K562 (cell line): ENCODE measurements at regions not wholly inside any gene's neighbourhood (a gene's known extent, or its start where the extent isn't known, plus 50 kb on each side); places are given as distances from the start of the nearest gene placed in this dataset.

ENCODE experiments used
- ATAC-seq: fragments of 200-7000 bp; cut with Tn5 transposase; 3 replicates; pipeline ENCODE4 v1.9.1; 2020; ENCODE audit warnings: moderate library complexity
- BruUV-seq: library from RNA; stranded (reverse); fragments of 400-500 nt; replicated peaks from 2 replicates; lab custom pipeline; 2021; lab: Mats Ljungman, UMichigan
- CTCF ChIA-PET: fragments of 300-600 bp; formaldehyde crosslinking; extraction: SDS; loops from one replicate; lab custom pipeline; 2021; ENCODE audit warnings: low intra/inter-chr PET ratio; lab: Yijun Ruan, JAX
- POLR2A ChIA-PET: fragments of 300-600, 350-650 bp; sonication (Branson Sonifier 250); formaldehyde crosslinking; extraction: SDS; loops from one replicate; lab custom pipeline; 2021; ENCODE audit warnings: antibody characterized with exemption, inconsistent platforms; lab: Yijun Ruan, JAX
- DNase-seq, 4 experiments: peaks; one replicate each; pipeline versions ENCODE4 v3.0.0 to v3.0.0-alpha.2; 2011 to 2018; ENCODE audit warnings: low spot score in 3 of 4, mixed read lengths in 3 of 4; ENCODE audit errors: extremely low read depth in 1 of 4
- FAIRE-seq: peaks from 2 replicates; lab custom pipeline; 2011; peaks lifted over from hg19 to GRCh38; lab: Jason Lieb, UNC
- H2AFZ ChIP-seq: 2 replicates; pipeline ENCODE4 v1.6.0; 2011; ENCODE audit warnings: low read depth, low read length, control low read depth, inconsistent platforms
- H3K27ac ChIP-seq: fragments of 200-600 bp; 3 replicates; pipeline ENCODE4 v1.8.0; 2011; ENCODE audit warnings: low read depth, mild to moderate bottlenecking, control low read depth, inconsistent platforms, low read length, moderate library complexity, mixed read lengths; ENCODE audit errors: extremely low read depth
- H3K27me3 ChIP-seq, 2 experiments: fragments of 300-600 bp in 1 of 2; 2 replicates in 1 of 2; 3 replicates in 1 of 2; pipeline versions ENCODE4 v1.6.0 to v1.8.0; 2011; ENCODE audit warnings: inconsistent platforms in 2 of 2, low read length in 2 of 2, mild to moderate bottlenecking in 1 of 2, mixed read lengths in 1 of 2, moderate library complexity in 1 of 2; ENCODE audit not compliant: control insufficient read depth in 2 of 2, insufficient read depth in 2 of 2
- H3K36me3 ChIP-seq: fragments of 300-600 bp; 3 replicates; pipeline ENCODE4 v1.8.0; 2011; ENCODE audit warnings: mild to moderate bottlenecking, low read length, inconsistent platforms; ENCODE audit not compliant: control insufficient read depth, insufficient read depth
- H3K4me1 ChIP-seq, 2 experiments: fragments of 200-600 bp in 1 of 2; replicated peaks in 1 of 2; 2 replicates in 1 of 2; 3 replicates in 1 of 2; pipeline versions ENCODE4 v1.5.1 to v1.8.0; 2011; ENCODE audit warnings: inconsistent platforms in 2 of 2, low read length in 2 of 2, mild to moderate bottlenecking in 1 of 2, mixed read lengths in 1 of 2, moderate library complexity in 1 of 2; ENCODE audit not compliant: control insufficient read depth in 2 of 2, insufficient read depth in 2 of 2
- H3K4me2 ChIP-seq: 2 replicates; pipeline ENCODE4 v1.6.1; 2011; ENCODE audit warnings: low read length, control low read depth, inconsistent platforms, mixed read lengths; ENCODE audit not compliant: insufficient read depth
- H3K4me3 ChIP-seq: fragments of 200-600 bp; sonication (generic), shearing (Covaris generic); 2 replicates; pipeline ENCODE4 v1.5.1; 2016; ENCODE audit warnings: control low read depth, inconsistent platforms
- H3K79me2 ChIP-seq: fragments of 200-600 bp; 3 replicates; pipeline ENCODE4 v1.8.0; 2011; ENCODE audit warnings: low read length, inconsistent platforms; ENCODE audit not compliant: control insufficient read depth, insufficient read depth
- H3K9ac ChIP-seq, 2 experiments: 2 replicates each; pipeline versions ENCODE4 v1.6.0 to v1.6.1; 2011; ENCODE audit warnings: low read depth in 2 of 2, low read length in 2 of 2, control low read depth in 1 of 2, inconsistent platforms in 1 of 2, mild to moderate bottlenecking in 1 of 2, mixed read lengths in 1 of 2; ENCODE audit not compliant: insufficient read depth in 1 of 2
- H3K9me1 ChIP-seq: one replicate; pipeline ENCODE4 v1.6.0; 2011; ENCODE audit warnings: inconsistent platforms, mild to moderate bottlenecking, low read length, moderate library complexity; ENCODE audit not compliant: control insufficient read depth, insufficient read depth
- H3K9me3 ChIP-seq: replicated peaks from 2 replicates; pipeline ENCODE4 v1.5.1; 2011; ENCODE audit warnings: low read depth, low read length, inconsistent platforms; ENCODE audit not compliant: control insufficient read depth, insufficient read depth
- H4K20me1 ChIP-seq: replicated peaks from 2 replicates; pipeline ENCODE4 v1.6.1; 2011; ENCODE audit warnings: low read length, inconsistent platforms, mixed read lengths; ENCODE audit not compliant: control insufficient read depth, insufficient read depth
- ADNP ChIP-seq: fragments of 200-800 bp; sonication (Bioruptor generic); IDR thresholded peaks from 2 replicates; pipeline ENCODE4 v1.6.1; 2016; ENCODE audit warnings: missing genetic modification characterization, missing compliant biosample characterization
- BCOR ChIP-seq: fragments of 450-650 bp; IDR thresholded peaks from 2 replicates; pipeline ENCODE4 v1.6.1; 2016
- KDM1A ChIP-seq, 2 experiments: fragments of 450-650 bp; IDR thresholded peaks; 2 replicates each; pipeline ENCODE4 v1.6.1; 2016; ENCODE audit warnings: mild to moderate bottlenecking in 2 of 2
- PTBP1 ChIP-seq: fragments of 200-400 bp; formaldehyde crosslinking; IDR thresholded peaks from 2 replicates; pipeline ENCODE4 v1.6.1; 2017; ENCODE audit warnings: low read depth, low read length
- RBM25 ChIP-seq: fragments of 200-400 bp; formaldehyde crosslinking; IDR thresholded peaks from 2 replicates; pipeline ENCODE4 v1.6.1; 2018; ENCODE audit warnings: low read length, low read depth, moderate library complexity; ENCODE audit not compliant: severe bottlenecking
- ZBTB33 ChIP-seq: sonication (generic); formaldehyde crosslinking; IDR thresholded peaks from 2 replicates; pipeline ENCODE4 v1.8.1; 2023; ENCODE audit warnings: mild to moderate bottlenecking, missing genetic modification reagents
- ZFP36 ChIP-seq: fragments of 150-350 bp; IDR thresholded peaks from 2 replicates; pipeline ENCODE4 v1.6.1; 2018; ENCODE audit warnings: low read length, low read depth; ENCODE audit not compliant: partially characterized antibody
- ZFX ChIP-seq: sonication (generic); formaldehyde crosslinking; IDR thresholded peaks from 2 replicates; pipeline ENCODE4 v1.8.0; 2022; ENCODE audit warnings: mild to moderate bottlenecking, missing genetic modification reagents, moderate library complexity
- ZNF140 ChIP-seq: fragments of 250-450 bp; sonication (Bioruptor Pico); IDR thresholded peaks from 2 replicates; pipeline ENCODE4 v1.8.0; 2021; ENCODE audit warnings: moderate library complexity, mild to moderate bottlenecking, inconsistent platforms
- ZNF445 ChIP-seq: fragments of 250-450 bp; sonication (Bioruptor Pico); IDR thresholded peaks from 2 replicates; pipeline ENCODE4 v1.4.0; 2020; ENCODE audit warnings: low read depth, mild to moderate bottlenecking, moderate library complexity
- WGBS: fragments of 100-300 bp; shearing (Covaris generic); methylation state at CpG from one replicate; pipeline ENCODE4 v1.1.6; 2016; ENCODE audit warnings: low coverage, mixed read lengths; ENCODE audit not compliant: insufficient coverage; ENCODE audit errors: missing lambda C conversion rate; 5-methylcytosine and 5-hydroxymethylcytosine counted together
- in situ Hi-C: fragments of 300-500 bp; cut with MboI; formaldehyde crosslinking; loops from 4 replicates; pipeline ENCODE4 v1.15.0; 2018; ENCODE audit warnings: inconsistent platforms, mixed read lengths
- intact Hi-C: fragments of 100-400 bp; cut with micrococcal nuclease; formaldehyde crosslinking; loops from 2 replicates; pipeline ENCODE4 v1.14.2; 2022
- TF ChIP-seq, protein P1 (sequence below): fragments of 250-450 bp; sonication (Bioruptor Pico); IDR thresholded peaks from 2 replicates; pipeline ENCODE4 v1.5.0; 2021

- POLR2A ChIA-PET, result interaction anchor here (0.6 to 1.0 kb wide), 2 partner anchors 9 to 23 kb away, joined by 3 read pairs; no protein-coding TSS in a partner anchor
- Histone ChIP-seq H2AFZ (no peak overlapping the region), H3K4me1 (peaks cover 0 to 13% of the 10 kb centered on the region in 2 experiments; a peak in 3 of 5 replicates), H4K20me1 (peaks cover 3% of the 10 kb centered on the region; the same call in 1 of the 2 replicates), H3K79me2 (no peaks in the 10 kb centered on the region), H3K36me3 (no peaks in the 10 kb centered on the region), H3K9ac (no peak overlapping the region), H3K4me2 (no peak overlapping the region), H3K9me3 (no peaks in the 10 kb centered on the region), H3K9me1 (no peaks in the 10 kb centered on the region), H3K4me3 (no peak overlapping the region), H3K27me3 (peaks cover 6 to 46% of the 10 kb centered on the region in 2 experiments; a peak in 3 of 5 replicates), H3K27ac (no peak overlapping the region)
- CTCF ChIA-PET, result no interaction called here
- no peak for ATAC-seq
- in situ Hi-C loops, result no loop called here
- no peak for TF ChIP-seq ZNF140 (CRISPR knock-in tag)
- 0 out of 2 replicates have a peak, but pooled peaks have one; percentile 38 for TF ChIP-seq PTBP1
- TF ChIP-seq ADNP (tag), result peak; percentile 48; the same call in 1 of the 2 replicates
- no peak for TF ChIP-seq ZNF445 (CRISPR knock-in tag)
- TF ChIP-seq ZFP36, result peak; percentile 87
- TF ChIP-seq KDM1A (IDR thresholded peaks at IDR 0.05), result 0 out of 4 replicates have a peak, but pooled peaks have one; percentile 16 to 47
- peak; percentile 75 for TF ChIP-seq BCOR
- TF ChIP-seq ZBTB33 (CRISPR knock-in tag), result no peak
- TF ChIP-seq RBM25, result peak; percentile 90
- TF ChIP-seq ZFX (CRISPR knock-in tag), result no peak
- TF ChIP-seq, protein P1, sequence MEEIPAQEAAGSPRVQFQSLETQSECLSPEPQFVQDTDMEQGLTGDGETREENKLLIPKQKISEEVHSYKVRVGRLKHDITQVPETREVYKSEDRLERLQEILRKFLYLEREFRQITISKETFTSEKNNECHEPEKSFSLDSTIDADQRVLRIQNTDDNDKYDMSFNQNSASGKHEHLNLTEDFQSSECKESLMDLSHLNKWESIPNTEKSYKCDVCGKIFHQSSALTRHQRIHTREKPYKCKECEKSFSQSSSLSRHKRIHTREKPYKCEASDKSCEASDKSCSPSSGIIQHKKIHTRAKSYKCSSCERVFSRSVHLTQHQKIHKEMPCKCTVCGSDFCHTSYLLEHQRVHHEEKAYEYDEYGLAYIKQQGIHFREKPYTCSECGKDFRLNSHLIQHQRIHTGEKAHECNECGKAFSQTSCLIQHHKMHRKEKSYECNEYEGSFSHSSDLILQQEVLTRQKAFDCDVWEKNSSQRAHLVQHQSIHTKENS (CRISPR knock-in tag), result no peak
- intact Hi-C loops, result no loop called here
- no TSS peak for BruUV-seq
- FAIRE-seq, result no peak
- WGBS, result 3% methylated on average over 7 of the region's 7 CpGs
- no peak for DNase-seq
These were observed 70.9 kb upstream of the ALX4 start for GRCh38 chr11:44380820-44381219.
